HL-60 (cell line): ENCODE measurements at regions not wholly inside any gene's neighbourhood (a gene's known extent, or its start where the extent isn't known, plus 50 kb on each side); places are given as distances from the start of the nearest gene placed in this dataset.

Source experiments
- CTCF ChIP-seq: IDR thresholded peaks from one replicate; pipeline ENCODE4 v1.5.1; 2011; ENCODE audit warnings: low read length, control low read depth, inconsistent platforms; ENCODE audit not compliant: insufficient read depth
- GABPA ChIP-seq: IDR thresholded peaks from 2 replicates; pipeline ENCODE4 v1.6.1; 2012; ENCODE audit warnings: low read depth
- POLR2AphosphoS5 ChIP-seq: IDR thresholded peaks from 2 replicates; pipeline ENCODE4 v1.6.1; 2012; ENCODE audit warnings: low read depth
- REST ChIP-seq: IDR thresholded peaks from 2 replicates; pipeline ENCODE4 v1.6.1; 2012; ENCODE audit warnings: low read depth; ENCODE audit not compliant: insufficient replicate concordance
- SPI1 ChIP-seq: IDR thresholded peaks from 2 replicates; pipeline ENCODE4 v1.6.1; 2012; ENCODE audit warnings: low read depth, mild to moderate bottlenecking, borderline replicate concordance

GRCh38 chr1:229102741-229103391, 168.0 kb upstream of the RAB4A start:
- no peak for TF ChIP-seq CTCF
- TF ChIP-seq REST = no peak
- TF ChIP-seq GABPA = no peak
- no peak for TF ChIP-seq POLR2AphosphoS5
- no peak for TF ChIP-seq SPI1
